Panc1 (cell line): ENCODE measurements at regions not wholly inside any gene's neighbourhood (a gene's known extent, or its start where the extent isn't known, plus 50 kb on each side); places are given as distances from the start of the nearest gene placed in this dataset.

ENCODE experiments used
- CTCF ChIP-seq: fragments of 450-650 bp; IDR thresholded peaks from 2 replicates; pipeline ENCODE4 v1.5.1; 2017; ENCODE audit warnings: mild to moderate bottlenecking
- POLR2AphosphoS5 ChIP-seq: IDR thresholded peaks from 2 replicates; pipeline ENCODE4 v1.6.1; 2012; ENCODE audit warnings: mild to moderate bottlenecking, low read depth, low read length, moderate library complexity
- REST ChIP-seq, 2 experiments: IDR thresholded peaks; 2 replicates each; pipeline ENCODE4 v1.6.1; 2011 to 2012; ENCODE audit warnings: low read depth in 2 of 2, control low read depth in 1 of 2, low read length in 1 of 2, mild to moderate bottlenecking in 1 of 2, moderate library complexity in 1 of 2; ENCODE audit not compliant: insufficient read depth in 1 of 2
- SIN3A ChIP-seq: IDR thresholded peaks from 2 replicates; pipeline ENCODE4 v1.6.1; 2012; ENCODE audit warnings: low read depth, mild to moderate bottlenecking, low read length, moderate library complexity, borderline replicate concordance; ENCODE audit not compliant: insufficient read depth
- TCF7L2 ChIP-seq: IDR thresholded peaks from 2 replicates; pipeline ENCODE4 v1.6.1; 2011; ENCODE audit warnings: mild to moderate bottlenecking, low read depth, low read length, inconsistent platforms

GRCh38 chr14:63782683-63783389 lies 55.0 kb upstream of the SGPP1 start:
- TF ChIP-seq CTCF, result no peak
- no peak for TF ChIP-seq SIN3A
- no peak for TF ChIP-seq REST (IDR thresholded peaks at IDR 0.05; ENCODE audit: insufficient read depth in 1 of 2, low read depth in 2 of 2, low read length in 1 of 2)
- TF ChIP-seq POLR2AphosphoS5, result no peak
- no peak for TF ChIP-seq TCF7L2
